ENCODE measurements at regions not wholly inside any gene's neighbourhood (a gene's known extent, or its start where the extent isn't known, plus 50 kb on each side); places are given as distances from the start of the nearest gene placed in this dataset.

DNA sequence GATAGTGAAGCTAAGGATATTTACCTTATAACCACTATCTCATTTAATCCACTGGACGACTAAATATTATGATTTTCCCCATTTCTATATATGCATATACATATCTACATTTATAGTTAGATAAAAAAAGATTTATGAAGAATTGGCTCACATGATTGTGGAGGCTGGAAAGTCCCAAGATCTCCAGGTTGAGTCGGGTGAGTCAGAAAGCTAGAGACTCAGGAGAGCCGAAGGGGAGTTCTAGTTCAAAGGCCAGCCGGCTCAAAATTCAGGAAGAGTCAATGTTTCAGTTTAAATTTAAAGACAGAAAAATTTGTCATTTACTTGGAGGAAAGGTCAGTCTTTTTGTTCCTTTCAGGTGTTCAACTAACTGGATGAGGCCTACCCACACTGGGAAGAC lies 158.2 kb upstream of the CPEB2 start:
- no peak for DNase-seq (ENCODE audit: extremely low read depth, low read depth, low spot score)

DNA sequence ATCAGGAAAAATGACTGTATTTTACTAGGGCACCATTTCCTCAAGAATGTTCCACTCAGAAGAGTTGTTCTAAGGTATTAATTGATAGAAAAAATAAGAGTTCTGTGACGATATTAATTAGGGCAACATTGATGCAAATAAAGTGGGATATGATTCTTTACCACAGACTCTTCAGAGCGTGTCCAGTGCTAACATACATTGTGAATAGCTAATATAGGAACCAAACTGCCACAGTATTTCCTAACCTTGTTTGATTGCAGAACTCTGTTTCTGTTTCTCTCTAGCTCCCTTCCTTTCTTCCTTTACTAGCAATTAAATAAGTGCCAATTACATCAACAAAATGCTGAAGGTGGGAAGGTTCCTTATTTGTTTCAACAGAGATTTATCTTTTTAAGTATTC lies 154.1 kb upstream of the CPEB2 start:
- no peak for DNase-seq (ENCODE audit: extremely low read depth, low read depth, low spot score)

DNA sequence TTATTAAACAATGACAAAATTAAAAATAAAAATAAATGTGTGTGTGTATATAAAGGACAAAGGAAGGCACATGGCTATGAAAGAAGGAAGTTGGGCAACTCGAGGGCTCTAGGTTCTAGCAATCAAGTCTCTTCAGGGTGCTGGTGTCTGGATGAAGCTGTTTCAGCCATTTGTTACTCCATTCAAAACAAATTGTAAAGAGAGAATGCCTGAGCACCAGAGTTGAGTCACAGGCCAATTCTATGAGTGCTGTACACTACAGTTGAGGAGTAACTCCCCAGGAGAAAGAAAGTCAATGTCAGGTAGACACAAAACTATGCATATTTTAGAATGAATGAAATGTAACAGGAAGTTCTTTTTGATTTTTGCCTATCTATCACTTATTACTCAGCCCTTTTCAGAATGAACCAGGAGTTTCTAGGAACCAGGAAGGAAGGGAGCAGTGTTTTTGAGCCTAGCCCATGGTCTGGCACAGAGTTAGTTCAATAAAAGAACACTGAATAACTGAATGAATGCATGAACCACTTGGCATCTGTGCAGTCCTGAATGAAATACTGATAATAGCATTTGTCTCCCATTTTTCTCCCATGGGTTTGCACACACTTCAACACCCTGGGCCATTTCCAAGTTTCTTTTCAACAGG lies 151.7 kb upstream of the CPEB2 start:
- no peak for DNase-seq (ENCODE audit: extremely low read depth, low read depth, low spot score)

DNA sequence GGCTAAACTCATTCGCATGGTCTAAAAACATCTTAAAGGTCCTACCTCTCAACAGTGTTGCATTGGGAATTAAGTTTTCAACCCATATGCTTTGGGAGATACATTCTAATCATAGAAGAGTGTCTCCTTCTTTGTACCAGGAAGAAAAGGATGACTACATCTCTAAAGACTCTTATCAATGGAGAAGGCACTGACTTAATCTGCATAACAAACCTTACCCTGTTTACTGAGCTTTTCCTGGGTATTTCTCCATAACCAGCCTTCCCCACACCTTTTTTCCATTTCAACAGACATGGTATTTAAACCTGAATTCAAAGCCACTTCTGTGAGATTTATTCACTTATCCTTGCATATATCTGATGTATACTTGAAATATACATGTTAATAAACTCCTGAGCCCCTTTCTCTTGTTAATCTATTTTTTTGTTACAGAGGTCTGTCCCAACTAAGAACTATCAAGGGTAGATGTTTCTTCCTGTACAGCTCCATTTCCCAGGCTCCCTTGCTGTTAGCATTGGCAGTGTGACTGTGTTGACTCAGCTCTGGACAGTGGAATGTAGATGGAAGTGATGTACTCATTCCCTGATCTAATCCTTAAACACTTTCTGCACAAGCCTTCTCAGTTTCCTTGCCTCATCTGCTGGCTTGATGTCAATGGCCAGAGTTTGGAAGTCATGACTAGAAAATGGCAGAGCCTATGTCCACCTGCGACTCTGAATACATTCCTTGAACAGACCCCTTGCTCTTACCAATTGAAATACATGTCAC lies 148.9 kb upstream of the CPEB2 start:
- no peak for DNase-seq (ENCODE audit: extremely low read depth, low read depth, low spot score)

DNA sequence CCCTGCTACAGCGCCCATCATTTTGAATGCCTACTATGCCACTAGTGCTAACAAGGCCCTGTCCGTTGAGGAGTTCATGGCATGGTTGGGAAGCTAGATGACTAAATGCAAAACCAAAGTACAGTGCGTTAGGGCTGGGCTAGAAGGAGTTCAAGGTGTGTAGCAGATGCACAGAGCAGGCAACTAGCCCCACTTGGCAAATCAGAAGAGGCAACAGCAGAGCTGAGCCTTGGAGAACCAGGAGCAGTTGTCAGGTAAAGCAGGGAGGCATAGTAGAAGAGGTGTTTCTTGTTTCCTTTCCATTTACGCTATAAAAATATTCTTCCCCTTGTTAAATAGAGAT lies 146.6 kb upstream of the CPEB2 start:
- DNase-seq (ENCODE audit: extremely low read depth, low read depth, low spot score), result no peak

DNA sequence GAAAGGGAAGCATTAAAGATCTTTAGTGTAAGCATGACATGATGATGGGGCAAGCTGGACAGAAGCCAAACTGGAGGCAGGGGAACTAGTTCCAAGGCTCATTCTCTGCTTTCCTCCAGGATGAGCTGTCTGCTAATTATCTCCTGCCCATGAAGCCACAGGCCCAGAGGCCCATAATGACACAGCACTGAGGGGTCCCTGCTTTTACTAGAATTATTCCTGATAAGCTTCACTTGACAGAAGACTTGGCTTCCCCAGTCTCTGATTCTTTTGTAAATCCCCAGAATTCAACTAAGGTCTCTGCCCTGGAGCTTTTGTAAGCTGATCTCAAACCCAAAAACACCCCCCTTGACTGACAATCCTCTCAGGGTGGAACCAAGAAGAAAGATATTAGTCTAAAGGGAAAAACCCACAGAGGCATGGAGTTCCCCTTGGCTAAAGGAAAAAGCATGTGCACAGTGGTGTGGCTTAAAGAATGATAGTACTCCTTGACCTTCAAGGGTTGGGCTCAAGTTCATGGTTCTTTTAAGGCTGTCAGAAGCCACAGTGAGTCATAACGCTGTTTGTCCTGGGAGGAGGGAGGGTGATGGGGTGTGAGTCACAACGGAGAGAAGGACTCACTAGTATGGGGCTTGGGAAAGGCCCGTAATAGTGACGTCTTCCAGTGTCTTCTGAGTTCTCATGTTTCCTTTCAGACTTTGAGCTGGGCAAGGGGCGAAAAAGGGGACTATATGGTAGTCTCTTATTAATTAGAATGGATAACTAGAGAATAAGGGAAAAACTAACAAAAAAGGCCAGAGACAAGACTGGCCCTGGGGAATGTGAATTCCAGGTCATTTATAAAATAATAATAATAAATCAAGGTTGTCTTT lies 146.0 kb upstream of the CPEB2 start:
- DNase-seq (ENCODE audit: extremely low read depth, low read depth, low spot score), result no peak

DNA sequence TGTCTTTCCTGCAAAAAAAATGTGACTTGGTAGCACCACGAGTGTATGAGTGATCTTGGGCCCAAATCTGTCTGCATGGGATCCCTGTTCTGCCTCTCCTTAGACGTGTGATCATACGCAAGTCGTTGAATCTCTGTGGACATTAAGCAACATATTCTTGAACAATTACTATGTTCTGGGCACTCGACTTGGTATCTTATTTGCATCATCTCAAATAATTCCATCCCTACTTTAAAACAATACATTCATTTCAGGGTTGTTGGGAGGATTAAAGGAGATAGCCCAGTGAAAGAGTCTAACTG lies 145.4 kb upstream of the CPEB2 start:
- no peak for DNase-seq (ENCODE audit: extremely low read depth, low read depth, low spot score)

DNA sequence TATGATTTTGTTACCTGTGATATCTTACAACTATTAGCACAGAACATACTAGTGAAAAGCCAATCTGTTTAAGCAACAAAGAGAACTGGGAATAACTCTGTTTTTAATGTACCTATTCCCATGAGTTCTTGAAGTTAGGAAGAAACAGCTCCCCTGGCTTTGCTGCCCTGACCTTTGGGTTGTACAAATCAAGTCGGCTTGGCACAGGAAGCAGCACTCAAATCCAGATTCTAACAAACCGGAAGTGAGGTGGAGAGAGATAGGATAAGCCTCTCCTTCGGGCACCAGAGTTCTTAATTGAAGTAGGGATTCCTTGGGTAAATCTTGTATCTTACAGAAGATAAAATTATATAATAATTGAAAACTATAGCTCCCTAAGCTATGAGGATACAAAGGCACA lies 144.8 kb upstream of the CPEB2 start:
- no peak for DNase-seq (ENCODE audit: extremely low read depth, low read depth, low spot score)

DNA sequence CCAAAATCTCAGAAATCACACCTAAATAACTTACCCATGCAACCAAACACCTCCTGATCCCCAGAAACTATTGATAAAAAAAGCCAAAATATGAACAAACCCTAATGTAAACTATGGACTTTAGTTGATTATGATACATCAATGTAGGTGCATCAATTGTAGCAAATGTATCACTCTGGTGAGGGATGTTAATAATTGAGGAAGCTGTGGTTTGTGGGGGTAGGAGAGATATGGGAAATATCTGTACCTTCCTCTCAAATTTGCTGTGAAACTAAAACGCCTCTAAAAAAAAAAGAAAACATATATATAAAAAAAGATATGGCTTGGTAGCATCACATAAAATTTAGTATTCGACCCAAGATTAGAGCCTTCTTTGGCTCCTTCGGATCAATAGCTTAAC lies 144.3 kb upstream of the CPEB2 start:
- DNase-seq (ENCODE audit: extremely low read depth, low read depth, low spot score), result no peak

DNA sequence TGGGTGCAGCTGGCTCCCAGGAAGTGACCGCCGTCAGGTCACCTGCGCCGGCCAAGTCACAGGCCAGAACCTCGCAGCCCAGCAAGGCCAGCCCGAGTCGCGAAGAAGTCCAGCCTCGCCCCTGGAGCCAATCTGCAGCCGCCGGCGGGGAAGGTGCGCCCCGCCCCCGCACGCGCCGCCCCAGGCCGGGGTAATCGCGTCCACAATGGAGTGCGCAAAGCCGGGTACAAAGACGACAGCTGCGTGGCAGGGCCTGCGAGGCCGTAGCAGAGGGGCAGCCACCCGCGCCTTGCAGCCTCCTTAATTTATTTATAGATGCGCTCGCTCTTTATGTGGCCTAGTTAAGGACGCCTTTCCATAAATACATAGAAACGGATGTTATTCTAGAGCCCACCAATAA lies 139.4 kb upstream of the CPEB2 start:
- DNase-seq (ENCODE audit: extremely low read depth, low read depth, low spot score), result no peak

DNA sequence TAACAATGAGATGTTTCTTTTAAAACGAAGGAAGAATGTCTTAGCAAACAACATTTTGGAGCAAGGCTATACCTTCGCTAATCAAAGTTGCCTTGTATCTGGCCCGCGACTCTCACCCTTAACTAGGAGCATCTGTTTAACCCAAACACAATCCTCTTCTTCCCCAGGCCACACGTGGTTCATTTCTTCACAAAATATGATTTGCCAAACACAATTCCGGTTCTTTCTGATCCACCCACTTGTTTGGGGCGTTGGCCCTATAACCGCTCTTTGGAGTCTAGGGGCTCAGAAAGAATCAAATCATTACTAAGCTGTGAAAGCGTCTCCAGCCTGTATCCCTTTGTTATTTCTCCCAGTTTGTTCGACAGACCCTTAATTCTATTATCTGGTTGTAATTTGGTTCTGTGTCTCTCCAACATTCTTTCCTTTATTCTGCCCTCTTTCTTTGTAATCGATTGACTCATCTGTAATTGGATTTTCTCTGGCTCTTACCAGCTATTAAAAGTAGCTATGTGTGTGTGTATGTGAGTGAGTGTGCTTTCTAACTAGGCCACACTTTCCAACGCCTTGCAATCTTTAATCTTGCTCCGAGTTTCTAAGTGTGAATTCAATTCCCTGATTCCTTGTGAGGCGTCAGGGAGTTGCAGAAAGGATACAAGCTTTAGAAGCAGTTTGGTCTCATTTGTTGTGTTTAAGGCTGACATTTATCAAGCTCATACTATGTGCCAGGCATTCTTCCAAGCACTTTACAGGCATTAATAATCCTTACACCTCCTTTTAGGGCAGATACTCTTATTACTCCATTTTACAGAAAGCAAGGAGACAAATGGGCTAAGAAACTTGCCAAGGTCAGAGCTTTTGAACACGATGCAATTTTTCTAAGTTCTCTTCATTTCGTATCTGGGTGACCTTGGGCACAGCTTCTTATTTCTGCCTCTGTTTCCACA lies 138.6 kb upstream of the CPEB2 start:
- no peak for DNase-seq (ENCODE audit: extremely low read depth, low read depth, low spot score)

DNA sequence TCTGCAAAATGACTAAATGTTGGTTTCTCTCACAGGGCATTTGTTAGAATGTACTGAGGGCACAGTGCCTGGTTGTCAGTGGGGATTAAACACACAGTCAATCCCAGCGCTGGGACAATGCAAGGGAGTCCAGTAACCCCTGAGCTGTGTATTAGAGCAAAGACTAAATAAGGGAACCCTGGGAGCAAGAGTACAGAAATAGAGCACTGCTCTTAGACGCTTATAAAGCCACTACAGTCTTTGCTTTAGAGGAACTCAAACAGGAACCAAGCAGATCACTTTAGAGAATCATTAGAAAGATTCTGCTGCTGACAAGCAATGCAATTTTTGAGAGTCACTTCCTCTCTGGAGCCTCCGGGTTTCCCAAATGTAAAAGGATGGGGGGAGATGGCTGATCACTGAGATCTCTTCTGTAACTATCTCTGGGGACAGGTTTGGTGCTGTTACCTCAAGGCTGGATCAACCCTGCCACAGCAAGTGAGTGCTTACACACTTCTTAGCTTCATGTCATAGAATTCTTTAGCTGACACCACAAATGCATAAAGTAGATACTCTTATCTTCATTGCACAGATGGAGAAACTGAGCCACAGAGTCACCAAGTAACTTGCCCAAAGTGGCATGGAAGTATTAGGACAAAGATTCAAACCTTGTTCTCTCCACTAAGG lies 137.8 kb upstream of the CPEB2 start:
- DNase-seq (ENCODE audit: extremely low read depth, low read depth, low spot score), result no peak

DNA sequence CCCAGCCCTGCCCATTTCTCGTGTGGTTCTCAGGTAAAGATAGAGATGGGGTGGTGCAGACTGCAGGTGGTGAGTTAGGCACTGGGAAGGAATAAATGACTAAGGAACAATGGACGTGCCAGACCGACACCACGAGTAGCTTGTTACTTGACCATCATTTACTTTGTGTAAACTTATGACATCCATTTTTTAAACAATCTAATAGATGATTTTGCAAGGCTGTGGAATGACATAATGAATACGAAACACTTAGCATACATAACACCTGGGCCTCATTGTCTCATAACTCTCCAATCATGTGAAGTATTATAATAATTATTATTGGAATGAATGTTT lies 137.3 kb upstream of the CPEB2 start:
- DNase-seq (ENCODE audit: extremely low read depth, low read depth, low spot score), result no peak

DNA sequence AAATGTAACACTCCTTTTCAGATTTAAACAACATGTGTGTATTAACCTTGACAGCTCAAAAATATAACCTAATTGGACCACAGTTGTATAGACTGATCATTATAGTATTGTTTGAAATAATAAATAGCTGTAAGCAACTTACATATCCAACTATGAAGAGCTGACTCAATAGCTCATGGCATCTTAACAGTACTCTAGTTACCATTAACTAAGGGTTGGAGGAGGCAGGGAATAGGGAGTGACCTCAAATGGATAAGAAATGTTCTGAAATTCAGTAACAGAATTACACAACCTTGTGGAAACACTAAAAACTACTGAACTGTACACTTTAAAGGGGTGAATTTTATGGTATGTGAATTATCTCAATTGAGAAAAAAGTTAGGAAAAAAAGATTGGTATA lies 136.5 kb upstream of the CPEB2 start:
- no peak for DNase-seq (ENCODE audit: extremely low read depth, low read depth, low spot score)

DNA sequence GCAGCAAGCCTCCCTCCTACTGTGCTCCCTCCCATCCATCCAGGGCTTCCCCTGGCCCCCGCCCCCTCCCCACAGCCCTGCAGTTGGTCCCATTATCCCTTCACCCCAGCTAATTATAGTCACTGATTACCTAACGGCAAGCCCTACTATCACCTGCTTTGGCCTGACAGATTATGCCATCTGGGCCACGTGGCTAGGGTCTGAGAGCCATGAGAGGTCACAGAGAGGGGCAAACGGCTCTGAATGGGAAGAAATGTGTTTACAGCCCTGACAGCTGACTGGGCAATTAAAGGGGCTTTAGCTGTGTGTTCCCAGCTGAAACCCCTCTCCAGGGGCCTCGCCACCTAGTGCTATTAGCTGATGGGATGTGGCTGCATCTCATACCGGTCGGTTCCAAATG lies 134.4 kb upstream of the CPEB2 start:
- DNase-seq (ENCODE audit: extremely low read depth, low read depth, low spot score), result no peak

DNA sequence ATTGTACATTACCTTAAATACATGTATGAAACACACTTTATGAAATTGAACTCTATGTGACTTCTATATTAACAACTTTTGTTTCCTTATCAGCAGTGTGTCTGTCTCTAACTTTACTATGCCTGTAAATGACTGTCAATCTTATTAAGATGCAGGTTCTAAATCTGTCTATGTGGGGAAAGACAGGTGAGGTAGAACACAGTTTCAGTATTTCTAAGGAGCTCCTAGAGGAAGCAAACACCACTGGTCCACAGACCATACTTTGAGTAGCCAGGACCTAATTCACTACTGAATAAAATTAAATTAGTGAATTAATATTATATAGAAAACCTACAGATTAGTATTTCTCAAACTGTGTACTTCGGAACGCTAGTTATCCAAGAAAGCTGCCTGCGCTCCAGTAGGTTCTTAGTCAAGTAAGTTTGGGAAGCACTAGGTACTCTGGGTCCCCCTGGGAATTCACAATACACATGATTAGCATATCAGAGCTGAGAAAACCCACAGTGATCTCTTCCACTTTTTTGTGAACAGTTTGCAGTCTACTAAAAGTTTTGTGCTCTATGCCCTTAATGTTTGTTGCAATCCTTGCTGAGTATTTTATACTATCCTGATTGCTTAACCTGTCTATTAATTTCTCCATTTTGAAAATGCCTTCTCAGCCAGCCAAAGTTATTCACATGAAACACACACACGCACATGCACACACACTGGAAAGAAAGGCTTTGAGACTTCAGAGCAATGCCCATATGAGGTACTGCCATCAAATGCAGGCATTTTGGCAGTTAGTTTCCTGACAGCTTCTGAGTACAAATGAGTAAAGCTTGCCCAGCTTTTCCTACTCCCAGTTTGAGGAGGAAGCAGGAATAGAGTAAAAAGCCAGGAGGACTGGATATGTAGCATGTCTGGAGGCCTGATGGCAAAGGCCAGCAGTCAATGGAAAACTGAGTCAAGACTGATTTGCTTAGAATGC lies 133.6 kb upstream of the CPEB2 start:
- no peak for DNase-seq (ENCODE audit: extremely low read depth, low read depth, low spot score)

DNA sequence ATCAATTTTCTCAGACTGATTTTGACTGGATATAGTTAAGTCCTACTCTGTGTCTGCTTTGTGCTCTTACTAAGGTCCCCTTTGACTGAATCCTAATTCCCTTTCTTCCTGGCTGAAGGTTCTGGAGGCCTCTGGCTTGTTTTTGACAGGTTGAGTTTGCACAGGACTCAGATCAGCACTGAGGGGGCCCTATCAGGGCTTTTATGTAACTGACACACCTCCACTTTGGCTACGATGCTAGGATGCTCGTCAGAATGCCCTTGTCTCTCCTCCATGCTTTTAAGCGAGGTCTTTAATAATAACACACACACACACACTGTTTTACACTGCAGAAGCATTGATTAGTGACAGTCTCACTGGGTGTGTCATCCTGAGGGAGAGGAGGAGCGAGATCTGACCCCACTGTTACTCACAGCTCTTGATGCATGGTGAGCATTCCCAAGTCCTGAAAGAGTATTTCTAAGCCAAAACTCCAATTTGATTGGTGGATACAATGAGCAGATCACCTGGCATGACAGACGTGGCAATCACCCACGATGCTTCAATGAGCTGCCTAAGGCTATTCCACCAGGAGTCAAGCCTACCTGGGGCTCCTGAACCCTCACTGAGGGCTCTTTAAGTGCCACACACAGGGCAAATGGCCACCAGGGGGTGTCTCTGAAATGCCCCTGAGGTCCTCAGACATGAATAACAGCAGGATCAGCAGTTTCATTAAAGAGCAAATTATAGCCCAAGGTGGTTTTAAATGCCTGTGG lies 130.4 kb upstream of the CPEB2 start:
- DNase-seq (ENCODE audit: extremely low read depth, low read depth, low spot score), result no peak

DNA sequence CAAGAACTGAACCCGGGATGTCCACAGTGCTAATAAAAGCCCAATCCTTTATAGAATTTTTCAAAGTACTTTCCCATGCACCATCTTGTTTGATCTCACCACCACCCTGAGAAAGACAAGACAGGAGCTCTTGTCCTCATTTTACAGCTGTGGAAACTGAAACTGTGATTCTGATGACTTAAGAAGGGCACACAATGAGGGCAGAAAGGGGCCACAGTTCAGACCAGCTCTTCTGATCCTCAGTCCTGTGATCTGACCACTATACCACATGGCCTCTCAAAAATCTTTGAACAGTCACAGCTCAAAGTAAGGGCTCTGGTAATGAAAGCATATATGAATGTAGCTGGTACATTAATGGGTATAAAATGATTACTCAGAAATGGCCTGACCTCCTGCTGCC lies 127.3 kb upstream of the CPEB2 start:
- no peak for DNase-seq (ENCODE audit: extremely low read depth, low read depth, low spot score)
